ENCODE measurements at regions not wholly inside any gene's neighbourhood (a gene's known extent, or its start where the extent isn't known, plus 50 kb on each side); places are given as distances from the start of the nearest gene placed in this dataset.

GRCh38 chr10:123375738-123376137 is 221.5 kb downstream of the BUB3 start:
- no peaks in the 10 kb centered on the region for H3K36me3 ChIP-seq (ENCODE audit: control insufficient read depth, insufficient read depth, low read length)
- no peaks in the 10 kb centered on the region for H3K4me1 ChIP-seq (ENCODE audit: control insufficient read depth, insufficient read depth, low read length, poor library complexity, severe bottlenecking)
- WGBS, 2 experiments (ENCODE audit: insufficient coverage in 2 of 2), result no CpG with 5 or more reads among the region's 1 CpG
- H3K9me3 ChIP-seq (ENCODE audit: control insufficient read depth, low read length), result peaks cover 4% of the 10 kb centered on the region
- no peak overlapping the region for H3K27ac ChIP-seq (ENCODE audit: low read depth, low read length, severe bottlenecking)
- H3K4me3 ChIP-seq (ENCODE audit: extremely low read depth, insufficient read depth, low read length, poor library complexity, severe bottlenecking), result no peak overlapping the region

GRCh38 chr10:123377883-123378282 is 223.7 kb downstream of the BUB3 start:
- Histone ChIP-seq H3K9me3 (ENCODE audit: control insufficient read depth, low read length) (no peaks in the 10 kb centered on the region), H3K27ac (ENCODE audit: low read depth, low read length, severe bottlenecking) (no peak overlapping the region), H3K4me1 (ENCODE audit: control insufficient read depth, insufficient read depth, low read length, poor library complexity, severe bottlenecking) (peaks cover 6% of the 10 kb centered on the region), H3K36me3 (ENCODE audit: control insufficient read depth, insufficient read depth, low read length) (no peaks in the 10 kb centered on the region), H3K4me3 (ENCODE audit: extremely low read depth, insufficient read depth, low read length, poor library complexity, severe bottlenecking) (no peak overlapping the region)
- WGBS, 2 experiments (ENCODE audit: insufficient coverage in 2 of 2), result 79% methylated on average over 2 to 4 of the region's 8 CpGs

- no peaks in the 10 kb centered on the region for H3K9me3 ChIP-seq (ENCODE audit: control insufficient read depth, low read length)
- WGBS, 2 experiments (ENCODE audit: insufficient coverage in 2 of 2), result 94 to 100% methylated on average over 2 of the region's 2 CpGs
- H3K36me3 ChIP-seq (ENCODE audit: control insufficient read depth, insufficient read depth, low read length), result no peaks in the 10 kb centered on the region
- H3K4me3 ChIP-seq (ENCODE audit: extremely low read depth, insufficient read depth, low read length, poor library complexity, severe bottlenecking), result no peak overlapping the region
- peaks cover 6% of the 10 kb centered on the region for H3K4me1 ChIP-seq (ENCODE audit: control insufficient read depth, insufficient read depth, low read length, poor library complexity, severe bottlenecking)
- no peak overlapping the region for H3K27ac ChIP-seq (ENCODE audit: low read depth, low read length, severe bottlenecking)
These were observed 224.1 kb downstream of the BUB3 start for GRCh38 chr10:123378302-123378701.

GRCh38 chr10:123379156-123379555 is 225.0 kb downstream of the BUB3 start:
- H3K9me3 ChIP-seq (ENCODE audit: control insufficient read depth, low read length), result no peaks in the 10 kb centered on the region
- WGBS, 2 experiments (ENCODE audit: insufficient coverage in 2 of 2), result 66 to 72% methylated on average over 4 to 5 of the region's 5 CpGs
- no peak overlapping the region for H3K4me3 ChIP-seq (ENCODE audit: extremely low read depth, insufficient read depth, low read length, poor library complexity, severe bottlenecking)
- H3K4me1 ChIP-seq (ENCODE audit: control insufficient read depth, insufficient read depth, low read length, poor library complexity, severe bottlenecking), result peaks cover 6% of the 10 kb centered on the region
- no peaks in the 10 kb centered on the region for H3K36me3 ChIP-seq (ENCODE audit: control insufficient read depth, insufficient read depth, low read length)
- no peak overlapping the region for H3K27ac ChIP-seq (ENCODE audit: low read depth, low read length, severe bottlenecking)

- no peaks in the 10 kb centered on the region for H3K36me3 ChIP-seq (ENCODE audit: control insufficient read depth, insufficient read depth, low read length)
- 81 to 82% methylated on average over 6 of the region's 7 CpGs for WGBS, 2 experiments (ENCODE audit: insufficient coverage in 2 of 2)
- no peaks in the 10 kb centered on the region for H3K9me3 ChIP-seq (ENCODE audit: control insufficient read depth, low read length)
- H3K4me3 ChIP-seq (ENCODE audit: extremely low read depth, insufficient read depth, low read length, poor library complexity, severe bottlenecking), result no peak overlapping the region
- peaks cover 6% of the 10 kb centered on the region for H3K4me1 ChIP-seq (ENCODE audit: control insufficient read depth, insufficient read depth, low read length, poor library complexity, severe bottlenecking)
- H3K27ac ChIP-seq (ENCODE audit: low read depth, low read length, severe bottlenecking), result no peak overlapping the region
These were observed 226.4 kb downstream of the BUB3 start for GRCh38 chr10:123380491-123381085.

GRCh38 chr10:123381224-123381623 is 227.0 kb downstream of the BUB3 start:
- H3K27ac ChIP-seq (ENCODE audit: low read depth, low read length, severe bottlenecking), result peak overlapping the region; percentile 47
- 85 to 86% methylated on average over 3 of the region's 5 CpGs for WGBS, 2 experiments (ENCODE audit: insufficient coverage in 2 of 2)
- no peak overlapping the region for H3K4me3 ChIP-seq (ENCODE audit: extremely low read depth, insufficient read depth, low read length, poor library complexity, severe bottlenecking)

GRCh38 chr10:123382491-123382890 is 228.3 kb downstream of the BUB3 start:
- peaks cover 6% of the 10 kb centered on the region for H3K4me1 ChIP-seq (ENCODE audit: control insufficient read depth, insufficient read depth, low read length, poor library complexity, severe bottlenecking)
- no peaks in the 10 kb centered on the region for H3K9me3 ChIP-seq (ENCODE audit: control insufficient read depth, low read length)
- 82 to 89% methylated on average over 1 of the region's 4 CpGs for WGBS, 2 experiments (ENCODE audit: insufficient coverage in 2 of 2)
- H3K4me3 ChIP-seq (ENCODE audit: extremely low read depth, insufficient read depth, low read length, poor library complexity, severe bottlenecking), result no peak overlapping the region
- H3K27ac ChIP-seq (ENCODE audit: low read depth, low read length, severe bottlenecking), result no peak overlapping the region
- H3K36me3 ChIP-seq (ENCODE audit: control insufficient read depth, insufficient read depth, low read length), result no peaks in the 10 kb centered on the region

More at GRCh38 chr10:123381224-123381623, 227.0 kb downstream of the BUB3 start:
- no peaks in the 10 kb centered on the region for H3K36me3 ChIP-seq (ENCODE audit: control insufficient read depth, insufficient read depth, low read length)
- H3K4me1 ChIP-seq (ENCODE audit: control insufficient read depth, insufficient read depth, low read length, poor library complexity, severe bottlenecking), result peaks cover 6% of the 10 kb centered on the region
- H3K9me3 ChIP-seq (ENCODE audit: control insufficient read depth, low read length), result no peaks in the 10 kb centered on the region

GRCh38 chr10:123385508-123386080 is 231.4 kb downstream of the BUB3 start:
- peaks cover 10% of the 10 kb centered on the region for H3K9me3 ChIP-seq (ENCODE audit: control insufficient read depth, low read length)
- no peak overlapping the region for H3K27ac ChIP-seq (ENCODE audit: low read depth, low read length, severe bottlenecking)
- H3K4me3 ChIP-seq (ENCODE audit: extremely low read depth, insufficient read depth, low read length, poor library complexity, severe bottlenecking), result no peak overlapping the region
- WGBS, 2 experiments (ENCODE audit: insufficient coverage in 2 of 2), result 67% methylated on average over 1 of the region's 2 CpGs; no CpG with 5 or more reads in 1 of the 2 experiments
- H3K4me1 ChIP-seq (ENCODE audit: control insufficient read depth, insufficient read depth, low read length, poor library complexity, severe bottlenecking), result peaks cover 6% of the 10 kb centered on the region
- H3K36me3 ChIP-seq (ENCODE audit: control insufficient read depth, insufficient read depth, low read length), result no peaks in the 10 kb centered on the region

- no peaks in the 10 kb centered on the region for H3K4me1 ChIP-seq (ENCODE audit: control insufficient read depth, insufficient read depth, low read length, poor library complexity, severe bottlenecking)
- 83 to 100% methylated on average over 1 of the region's 2 CpGs for WGBS, 2 experiments (ENCODE audit: insufficient coverage in 2 of 2)
- H3K9me3 ChIP-seq (ENCODE audit: control insufficient read depth, low read length), result peaks cover 10% of the 10 kb centered on the region
These were observed 235.3 kb downstream of the BUB3 start for GRCh38 chr10:123389520-123389919.

GRCh38 chr10:123390332-123390731 is 236.1 kb downstream of the BUB3 start:
- no peaks in the 10 kb centered on the region for H3K4me1 ChIP-seq (ENCODE audit: control insufficient read depth, insufficient read depth, low read length, poor library complexity, severe bottlenecking)
- H3K9me3 ChIP-seq (ENCODE audit: control insufficient read depth, low read length), result peaks cover 10% of the 10 kb centered on the region
- WGBS, 2 experiments (ENCODE audit: insufficient coverage in 2 of 2), result 94 to 95% methylated on average over 2 to 3 of the region's 4 CpGs
- H3K27ac ChIP-seq (ENCODE audit: low read depth, low read length, severe bottlenecking), result no peak overlapping the region
- H3K36me3 ChIP-seq (ENCODE audit: control insufficient read depth, insufficient read depth, low read length), result no peaks in the 10 kb centered on the region
- H3K4me3 ChIP-seq (ENCODE audit: extremely low read depth, insufficient read depth, low read length, poor library complexity, severe bottlenecking), result no peak overlapping the region

More at GRCh38 chr10:123389520-123389919, 235.3 kb downstream of the BUB3 start:
- no peaks in the 10 kb centered on the region for H3K36me3 ChIP-seq (ENCODE audit: control insufficient read depth, insufficient read depth, low read length)
- H3K4me3 ChIP-seq (ENCODE audit: extremely low read depth, insufficient read depth, low read length, poor library complexity, severe bottlenecking), result no peak overlapping the region
- H3K27ac ChIP-seq (ENCODE audit: low read depth, low read length, severe bottlenecking), result no peak overlapping the region

GRCh38 chr10:123390874-123391273 is 236.7 kb downstream of the BUB3 start:
- no peaks in the 10 kb centered on the region for H3K36me3 ChIP-seq (ENCODE audit: control insufficient read depth, insufficient read depth, low read length)
- no peak overlapping the region for H3K27ac ChIP-seq (ENCODE audit: low read depth, low read length, severe bottlenecking)
- H3K4me3 ChIP-seq (ENCODE audit: extremely low read depth, insufficient read depth, low read length, poor library complexity, severe bottlenecking), result no peak overlapping the region
- peaks cover 10% of the 10 kb centered on the region for H3K9me3 ChIP-seq (ENCODE audit: control insufficient read depth, low read length)
- no peaks in the 10 kb centered on the region for H3K4me1 ChIP-seq (ENCODE audit: control insufficient read depth, insufficient read depth, low read length, poor library complexity, severe bottlenecking)
- WGBS, 2 experiments (ENCODE audit: insufficient coverage in 2 of 2), result 86 to 92% methylated on average over 5 to 6 of the region's 9 CpGs

Data from mesodermal cell (in vitro differentiated cells).